ENCODE measurements at regions not wholly inside any gene's neighbourhood (a gene's known extent, or its start where the extent isn't known, plus 50 kb on each side); places are given as distances from the start of the nearest gene placed in this dataset.
A peak's percentile ranks its signal among the peaks of the same experiment; 100 is the strongest.

GRCh38 chr18:37985126-37985525 lies 419.5 kb upstream of the CELF4 start:
- DNase-seq, result no peak

- DNase-seq, result no peak
Observed at GRCh38 chr18:37980556-37980955, 415.0 kb upstream of the CELF4 start.

GRCh38 chr18:37975446-37975845 lies 409.8 kb upstream of the CELF4 start:
- no peak for DNase-seq

GRCh38 chr18:37967261-37967660 lies 401.7 kb upstream of the CELF4 start:
- no peak for DNase-seq

GRCh38 chr18:37965572-37965970 lies 400.0 kb upstream of the CELF4 start:
- DNase-seq, result no peak

GRCh38 chr18:37964885-37965571 lies 399.4 kb upstream of the CELF4 start:
- no peak for DNase-seq

GRCh38 chr18:37963837-37964236 lies 398.2 kb upstream of the CELF4 start:
- DNase-seq, result no peak

GRCh38 chr18:37962316-37962966 lies 396.8 kb upstream of the CELF4 start:
- no peak for DNase-seq

GRCh38 chr18:37958499-37958898 lies 392.9 kb upstream of the CELF4 start:
- DNase-seq, result no peak

GRCh38 chr18:37956902-37957301 lies 391.3 kb upstream of the CELF4 start:
- DNase-seq, result peak; percentile 43

- no peak for DNase-seq
Observed at GRCh38 chr18:37956020-37956419, 390.4 kb upstream of the CELF4 start.

GRCh38 chr18:37955201-37955600 lies 389.6 kb upstream of the CELF4 start:
- no peak for DNase-seq

GRCh38 chr18:37953876-37954275 lies 388.3 kb upstream of the CELF4 start:
- DNase-seq, result no peak

- DNase-seq, result no peak
Observed at GRCh38 chr18:37948471-37948870, 382.9 kb upstream of the CELF4 start.

GRCh38 chr18:37946324-37946723 lies 380.7 kb upstream of the CELF4 start:
- no peak for DNase-seq

- DNase-seq, result no peak
Observed at GRCh38 chr18:37944700-37945270, 379.2 kb upstream of the CELF4 start.

GRCh38 chr18:37937287-37937686 lies 371.7 kb upstream of the CELF4 start:
- no peak for DNase-seq

GRCh38 chr18:37935086-37935485 lies 369.5 kb upstream of the CELF4 start:
- no peak for DNase-seq

- no peak for DNase-seq
Observed at GRCh38 chr18:37930640-37931039, 365.0 kb upstream of the CELF4 start.

GRCh38 chr18:37922162-37922561 lies 356.6 kb upstream of the CELF4 start:
- DNase-seq, result no peak

- no peak for DNase-seq
Observed at GRCh38 chr18:37920865-37921264, 355.3 kb upstream of the CELF4 start.

GRCh38 chr18:37913051-37913450 lies 347.5 kb upstream of the CELF4 start:
- no peak for DNase-seq

GRCh38 chr18:37902344-37902743 lies 336.7 kb upstream of the CELF4 start:
- DNase-seq, result no peak

- DNase-seq, result no peak
Observed at GRCh38 chr18:37900326-37900725, 334.7 kb upstream of the CELF4 start.

GRCh38 chr18:37889963-37890362 lies 324.4 kb upstream of the CELF4 start:
- DNase-seq, result no peak
